ENCODE measurements at regions not wholly inside any gene's neighbourhood (a gene's known extent, or its start where the extent isn't known, plus 50 kb on each side); places are given as distances from the start of the nearest gene placed in this dataset.

DNA sequence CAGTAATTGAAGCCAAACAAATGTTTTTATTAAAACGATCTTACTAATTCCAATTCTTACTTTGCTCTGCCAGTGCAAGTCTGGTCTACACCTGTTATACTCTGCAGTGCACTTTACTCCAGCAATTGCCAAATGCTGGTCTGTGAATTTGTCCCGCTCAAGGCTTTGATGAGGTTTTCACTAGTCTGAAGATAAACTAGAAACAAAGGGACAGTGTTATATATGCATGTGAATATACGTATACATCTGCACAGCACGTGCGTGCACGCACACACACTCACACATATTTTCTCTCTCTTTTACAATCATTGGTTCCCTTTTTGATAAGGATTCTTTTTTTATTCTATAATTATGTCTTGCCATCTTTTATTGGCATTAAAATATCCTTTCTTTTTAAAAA lies 88.5 kb upstream of the LCORL start:
- no peak overlapping the region for H2AFZ ChIP-seq (ENCODE audit: low read length)
- DNase-seq: no peak
- no peak overlapping the region for H3K27ac Mint-ChIP-seq
- peaks cover 0 to 6% of the 10 kb centered on the region in 2 experiments; a peak in 1 of 4 replicates for H3K4me1 Mint-ChIP-seq
- no peak overlapping the region for H2BK120ac ChIP-seq (ENCODE audit: low read depth, low read length, poor library complexity, severe bottlenecking)
- no peak overlapping the region for H3T11ph ChIP-seq (ENCODE audit: low read length)
- no peaks in the 10 kb centered on the region for H3K9me3 ChIP-seq (ENCODE audit: control insufficient read depth, low read depth, low read length)
- no peak overlapping the region for H2BK20ac ChIP-seq (ENCODE audit: low read depth, low read length, poor library complexity, severe bottlenecking)
- no peak overlapping the region for H3K9ac ChIP-seq (ENCODE audit: extremely low read depth, insufficient read length, low read length)
- H3K36me3 Mint-ChIP-seq (ENCODE audit: insufficient read depth in 1 of 3, low read depth in 3 of 3): no peaks in the 10 kb centered on the region
- H4K5ac ChIP-seq (ENCODE audit: insufficient read length, low read depth, low read length): no peak overlapping the region
- H3K27me3 ChIP-seq (ENCODE audit: insufficient read depth, low read length): no peaks in the 10 kb centered on the region
- no peak overlapping the region for H4K91ac ChIP-seq (ENCODE audit: insufficient read length, low read depth, low read length)
- no peak overlapping the region for H3K56ac ChIP-seq (ENCODE audit: insufficient read length, low read depth, low read length)
- no peak overlapping the region for H3K4me3 Mint-ChIP-seq
- no peak overlapping the region for H2BK15ac ChIP-seq (ENCODE audit: low read depth, low read length)
- no peak overlapping the region for H4K8ac ChIP-seq (replicated peaks; ENCODE audit: insufficient read length, low read depth, low read length)
- H3K27ac ChIP-seq (ENCODE audit: insufficient read length, low read depth, low read length): no peak overlapping the region
- H3K23me2 ChIP-seq (ENCODE audit: insufficient read length, low read depth, low read length, poor library complexity, severe bottlenecking): no peaks in the 10 kb centered on the region
- no peak for TF ChIP-seq CTCF (conservative IDR thresholded peaks at IDR 0.05)
- no peak overlapping the region for H3K4me2 ChIP-seq (ENCODE audit: insufficient read depth, insufficient read length, low read length)
- no peaks in the 10 kb centered on the region; a peak in 1 of 5 replicates for H3K9me3 Mint-ChIP-seq
- no peak overlapping the region for H3K23ac ChIP-seq (ENCODE audit: insufficient read length, low read depth, low read length)
- WGBS (ENCODE audit: extremely low coverage, insufficient read length, low lambda C conversion rate): no CpG with 5 or more reads among the region's 6 CpGs
- H3K18ac ChIP-seq (ENCODE audit: insufficient read length, low read depth, low read length): no peak overlapping the region
- H3K79me1 ChIP-seq (ENCODE audit: insufficient read depth, low read depth, low read length, poor library complexity, severe bottlenecking): no peaks in the 10 kb centered on the region
- no peak overlapping the region for H3K14ac ChIP-seq (ENCODE audit: insufficient read depth, low read length)
- no peaks in the 10 kb centered on the region for H3K4me1 ChIP-seq (ENCODE audit: insufficient read depth, low read length)
- H3K27me3 Mint-ChIP-seq (ENCODE audit: low read depth): no peaks in the 10 kb centered on the region
- no peak overlapping the region for H2BK5ac ChIP-seq (ENCODE audit: insufficient read length, low read length)
- H4K20me1 ChIP-seq (ENCODE audit: control insufficient read depth, insufficient read depth, insufficient read length): no peaks in the 10 kb centered on the region
- no peak overlapping the region for H2AK5ac ChIP-seq (ENCODE audit: insufficient read length, low read length)
- H3K4ac ChIP-seq (ENCODE audit: low read depth, low read length): no peak overlapping the region
- H2BK12ac ChIP-seq (ENCODE audit: insufficient read length, low read depth, low read length): no peak overlapping the region
- H3K79me2 ChIP-seq (ENCODE audit: insufficient read depth, low read length): no peaks in the 10 kb centered on the region
